Lung (tissue), 11 donors: ENCODE measurements at regions not wholly inside any gene's neighbourhood (a gene's known extent, or its start where the extent isn't known, plus 50 kb on each side); places are given as distances from the start of the nearest gene placed in this dataset.

ENCODE experiments used
- ATAC-seq: fragments of 200-7000 bp; cut with Tn5 transposase; one replicate; pipeline ENCODE4 v1.9.1; 2020; ENCODE audit warnings: moderate number of reproducible peaks; ENCODE audit not compliant: insufficient read depth, low FRiP score
- DNase-seq, 3 donors: peaks; one replicate each; pipeline ENCODE4 v3.0.0-alpha.2; 2013 to 2017
- H3K27ac ChIP-seq, 2 donors: one replicate each; pipeline ENCODE4 v1.5.1; 2013; ENCODE audit warnings: mild to moderate bottlenecking in 2 of 2, moderate library complexity in 2 of 2, control low read depth in 1 of 2, inconsistent platforms in 1 of 2, low read depth in 1 of 2, low read length in 1 of 2
- H3K27me3 ChIP-seq, 3 donors: one replicate each; pipeline ENCODE4 v1.5.1; 2013; ENCODE audit warnings: low read length in 2 of 3; ENCODE audit not compliant: control insufficient read depth in 3 of 3, insufficient read depth in 3 of 3
- H3K36me3 ChIP-seq, 4 donors: one replicate each; pipeline ENCODE4 v1.5.1; 2013; ENCODE audit warnings: low read length in 4 of 4, mild to moderate bottlenecking in 1 of 4, moderate library complexity in 1 of 4; ENCODE audit not compliant: control insufficient read depth in 4 of 4, insufficient read depth in 4 of 4
- H3K4me1 ChIP-seq, 5 donors: one replicate each; pipeline ENCODE4 v1.5.1; 2013; ENCODE audit warnings: low read length in 5 of 5, mild to moderate bottlenecking in 2 of 5, moderate library complexity in 1 of 5; ENCODE audit not compliant: control insufficient read depth in 5 of 5, insufficient read depth in 5 of 5
- H3K4me3 ChIP-seq: one replicate; pipeline ENCODE4 v1.5.1; 2013; ENCODE audit warnings: mild to moderate bottlenecking, control low read depth, moderate library complexity
- H3K9ac ChIP-seq, 2 donors: one replicate each; pipeline ENCODE4 v1.5.1; 2013; ENCODE audit warnings: low read length in 2 of 2, control low read depth in 1 of 2; ENCODE audit not compliant: insufficient read depth in 1 of 2
- H3K9me3 ChIP-seq, 4 donors: one replicate each; pipeline ENCODE4 v1.5.1; 2013; ENCODE audit warnings: low read length in 3 of 4, mild to moderate bottlenecking in 1 of 4, moderate library complexity in 1 of 4; ENCODE audit not compliant: control insufficient read depth in 4 of 4, insufficient read depth in 3 of 4
- CTCF ChIP-seq: IDR thresholded peaks from 2 replicates; pipeline ENCODE4 v1.5.1; 2012; ENCODE audit warnings: mild to moderate bottlenecking; ENCODE audit errors: control extremely low read depth, extremely low read depth
- WGBS, 2 donors: extraction: QIAGEN DNeasy Blood & Tissue Kit; methylation state at CpG; one replicate each; pipeline ENCODE4 v1.1.7; 2013; 5-methylcytosine and 5-hydroxymethylcytosine counted together
- donor health status: control.
- donor health status: control.
- donor health status: Bipolar disorder and iron deficiency.
- donor health status: healthy.
- donor health status: DM: yes; HTN: yes; CAD: no.

GRCh38 chr7:91717681-91718470, 162.6 kb downstream of the MTERF1 start:
- no peak for TF ChIP-seq CTCF
- Histone ChIP-seq H3K27ac (no peak overlapping the region), H3K9ac (no peak overlapping the region), H3K4me3 (no peak overlapping the region), H3K27me3 (no peaks in the 10 kb centered on the region), H3K36me3 (no peaks in the 10 kb centered on the region), H3K9me3 (peaks cover 0 to 3% (median under 1%) of the 10 kb centered on the region in 4 donors), H3K4me1 (peaks cover 0 to 4% (median 0%) of the 10 kb centered on the region in 5 donors)
- 84 to 87% methylated on average over 2 of the region's 2 CpGs for WGBS, 2 donors
- ATAC-seq (no peak), DNase-seq (no peak)

- no peak overlapping the region for H3K4me3 ChIP-seq
- H3K4me1 ChIP-seq: peaks cover 0 to 4% (median 0%) of the 10 kb centered on the region in 5 donors
- no peak overlapping the region for H3K9ac ChIP-seq
- no peaks in the 10 kb centered on the region for H3K36me3 ChIP-seq
- H3K27me3 ChIP-seq: no peaks in the 10 kb centered on the region
- TF ChIP-seq CTCF: no peak
- peaks cover 0 to 4% (median 1%) of the 10 kb centered on the region in 4 donors for H3K9me3 ChIP-seq
- ATAC-seq: no peak
- no peak for DNase-seq
- 84 to 96% methylated on average over 1 of the region's 1 CpG for WGBS, 2 donors
- H3K27ac ChIP-seq: no peak overlapping the region
These were observed 161.5 kb downstream of the MTERF1 start for GRCh38 chr7:91719008-91719407.

- ATAC-seq: no peak
- peaks cover 0 to 4% (median 0%) of the 10 kb centered on the region in 5 donors for H3K4me1 ChIP-seq
- DNase-seq: no peak
- no peaks in the 10 kb centered on the region for H3K27me3 ChIP-seq
- no peak overlapping the region for H3K9ac ChIP-seq
- TF ChIP-seq CTCF: no peak
- 87 to 89% methylated on average over 3 of the region's 3 CpGs for WGBS, 2 donors
- H3K27ac ChIP-seq: no peak overlapping the region
- H3K36me3 ChIP-seq: no peaks in the 10 kb centered on the region
- peaks cover 0 to 4% (median 1%) of the 10 kb centered on the region in 4 donors for H3K9me3 ChIP-seq
- H3K4me3 ChIP-seq: no peak overlapping the region
These were observed 160.1 kb downstream of the MTERF1 start for GRCh38 chr7:91720260-91720937.
